Liver (tissue), 8 donors: ENCODE measurements at regions not wholly inside any gene's neighbourhood (a gene's known extent, or its start where the extent isn't known, plus 50 kb on each side); places are given as distances from the start of the nearest gene placed in this dataset.

ENCODE experiments used
- DNase-seq: peaks from one replicate; pipeline ENCODE4 v3.0.0-alpha.2; 2017; ENCODE audit warnings: low spot score
- H3K27ac ChIP-seq, 2 donors: one replicate each; pipeline ENCODE4 v1.7.0; 2013; ENCODE audit warnings: inconsistent platforms in 2 of 2, low read length in 2 of 2, control low read depth in 1 of 2, low read depth in 1 of 2, mild to moderate bottlenecking in 1 of 2
- H3K27me3 ChIP-seq, 4 donors: one replicate each; pipeline versions ENCODE4 v1.6.1 to v1.7.0; 2013; ENCODE audit warnings: low read length in 3 of 4, inconsistent platforms in 1 of 4, mild to moderate bottlenecking in 1 of 4, moderate library complexity in 1 of 4; ENCODE audit not compliant: control insufficient read depth in 4 of 4, insufficient read depth in 4 of 4
- H3K36me3 ChIP-seq, 4 donors: one replicate each; pipeline versions ENCODE4 v1.6.1 to v1.7.0; 2013; ENCODE audit warnings: low read length in 3 of 4, mild to moderate bottlenecking in 3 of 4, low read depth in 1 of 4, moderate library complexity in 1 of 4; ENCODE audit not compliant: control insufficient read depth in 4 of 4, insufficient read depth in 3 of 4
- H3K4me1 ChIP-seq, 4 donors: one replicate each; pipeline versions ENCODE4 v1.6.1 to v1.7.0; 2013; ENCODE audit warnings: low read length in 3 of 4, mild to moderate bottlenecking in 3 of 4, moderate library complexity in 1 of 4; ENCODE audit not compliant: control insufficient read depth in 4 of 4, insufficient read depth in 4 of 4
- H3K4me3 ChIP-seq, 3 donors: one replicate each; pipeline versions ENCODE4 v1.6.1 to v1.7.0; 2013; ENCODE audit warnings: low read length in 3 of 3, control low read depth in 1 of 3, low read depth in 1 of 3, mild to moderate bottlenecking in 1 of 3
- H3K9ac ChIP-seq, 2 donors: one replicate each; pipeline ENCODE4 v1.7.0; 2013; ENCODE audit warnings: low read length in 2 of 2, mild to moderate bottlenecking in 2 of 2, moderate library complexity in 2 of 2, control low read depth in 1 of 2, low read depth in 1 of 2
- H3K9me3 ChIP-seq, 4 donors: one replicate each; pipeline versions ENCODE4 v1.6.1 to v1.7.0; 2013; ENCODE audit warnings: low read length in 3 of 4; ENCODE audit not compliant: control insufficient read depth in 4 of 4
- ATF3 ChIP-seq: IDR thresholded peaks from 2 replicates; pipeline ENCODE4 v1.6.1; 2016; ENCODE audit warnings: antibody characterized with exemption
- CTCF ChIP-seq: fragments of 150-350 bp; IDR thresholded peaks from 2 replicates; pipeline ENCODE4 v1.5.1; 2017; ENCODE audit warnings: improper control_type of control experiment, low read depth, low read length; ENCODE audit not compliant: missing input control
- EGR1 ChIP-seq, 2 donors: IDR thresholded peaks; 2 replicates each; pipeline ENCODE4 v1.6.1; 2016 to 2018; ENCODE audit warnings: antibody characterized with exemption in 2 of 2, low read depth in 2 of 2
- FOXA1 ChIP-seq: IDR thresholded peaks from 2 replicates; pipeline ENCODE4 v1.6.1; 2016; ENCODE audit warnings: antibody characterized with exemption
- FOXA2 ChIP-seq: IDR thresholded peaks from 2 replicates; pipeline ENCODE4 v1.6.1; 2016; ENCODE audit warnings: antibody characterized with exemption
- GABPA ChIP-seq, 2 donors: IDR thresholded peaks in 1 of 2; conservative IDR thresholded peaks in 1 of 2; 2 replicates each; pipeline ENCODE4 v1.6.1; 2016; ENCODE audit warnings: antibody characterized with exemption in 2 of 2, mild to moderate bottlenecking in 1 of 2, moderate library complexity in 1 of 2
- HNF4A ChIP-seq, 2 donors: conservative IDR thresholded peaks; 2 replicates each; pipeline ENCODE4 v1.6.1; 2016; ENCODE audit warnings: antibody characterized with exemption in 2 of 2, mild to moderate bottlenecking in 2 of 2
- JUND ChIP-seq, 2 donors: IDR thresholded peaks; 2 replicates each; pipeline ENCODE4 v1.6.1; 2016; ENCODE audit warnings: antibody characterized with exemption in 2 of 2
- NR2F2 ChIP-seq: IDR thresholded peaks from 2 replicates; pipeline ENCODE4 v1.6.1; 2016; ENCODE audit warnings: antibody characterized with exemption
- REST ChIP-seq: IDR thresholded peaks from 2 replicates; pipeline ENCODE4 v1.6.1; 2016; ENCODE audit warnings: antibody characterized with exemption, mild to moderate bottlenecking
- RXRA ChIP-seq, 2 donors: IDR thresholded peaks; 2 replicates each; pipeline ENCODE4 v1.6.1; 2017 to 2018; ENCODE audit warnings: antibody characterized with exemption in 2 of 2, mild to moderate bottlenecking in 1 of 2
- SP1 ChIP-seq: IDR thresholded peaks from 2 replicates; pipeline ENCODE4 v1.6.1; 2018; ENCODE audit warnings: antibody characterized with exemption, mild to moderate bottlenecking
- TAF1 ChIP-seq: conservative IDR thresholded peaks from 2 replicates; pipeline ENCODE4 v1.6.1; 2016; ENCODE audit warnings: antibody characterized with exemption, mild to moderate bottlenecking
- YY1 ChIP-seq: IDR thresholded peaks from 2 replicates; pipeline ENCODE4 v1.6.1; 2016; ENCODE audit warnings: antibody characterized with exemption, mild to moderate bottlenecking
- ZBTB33 ChIP-seq: IDR thresholded peaks from 2 replicates; pipeline ENCODE4 v1.6.1; 2016; ENCODE audit warnings: antibody characterized with exemption
- WGBS: extraction: QIAGEN DNeasy Blood & Tissue Kit; methylation state at CpG from one replicate; pipeline ENCODE4 v1.1.7; 2013; 5-methylcytosine and 5-hydroxymethylcytosine counted together
- donor health status: healthy.
- donor health status: healthy.
- donor health status: healthy.
- donor health status: healthy.
- donor health status: healthy.

- 59% methylated on average over 1 of the region's 1 CpG for WGBS
- Histone ChIP-seq H3K36me3 (no peaks in the 10 kb centered on the region), H3K27me3 (no peaks in the 10 kb centered on the region), H3K9ac (no peak overlapping the region), H3K4me1 (no peaks in the 10 kb centered on the region), H3K27ac (no peak overlapping the region), H3K4me3 (no peak overlapping the region), H3K9me3 (no peaks in the 10 kb centered on the region)
- DNase-seq, result no peak
- TF ChIP-seq TAF1 (no peak), FOXA1 (no peak), EGR1 (IDR thresholded peaks at IDR 0.05; ENCODE audit: low read depth in 2 of 2) (no peak), GABPA (IDR thresholded peaks at IDR 0.05 in 1 of 2, conservative IDR thresholded peaks at IDR 0.05 in 1 of 2) (no peak), SP1 (no peak), ZBTB33 (no peak), YY1 (no peak), FOXA2 (no peak)
These were observed 1004.7 kb upstream of the LCORL start for GRCh38 chr4:19026281-19026680.

- Histone ChIP-seq H3K27ac (no peak overlapping the region), H3K9ac (no peak overlapping the region), H3K36me3 (no peaks in the 10 kb centered on the region), H3K4me3 (no peak overlapping the region), H3K4me1 (no peaks in the 10 kb centered on the region), H3K9me3 (no peaks in the 10 kb centered on the region), H3K27me3 (no peaks in the 10 kb centered on the region)
- WGBS, result 72% methylated on average over 2 of the region's 2 CpGs
- TF ChIP-seq HNF4A (conservative IDR thresholded peaks at IDR 0.05), result no peak
- no peak for TF ChIP-seq JUND (IDR thresholded peaks at IDR 0.05)
- no peak for TF ChIP-seq REST
- no peak for TF ChIP-seq GABPA (IDR thresholded peaks at IDR 0.05 in 1 of 2, conservative IDR thresholded peaks at IDR 0.05 in 1 of 2)
- TF ChIP-seq EGR1 (IDR thresholded peaks at IDR 0.05; ENCODE audit: low read depth in 2 of 2), result no peak
- no peak for TF ChIP-seq ZBTB33
- TF ChIP-seq RXRA (IDR thresholded peaks at IDR 0.05), result no peak
- no peak for TF ChIP-seq NR2F2
- TF ChIP-seq YY1, result no peak
- no peak for TF ChIP-seq ATF3
- no peak for TF ChIP-seq SP1
- no peak for TF ChIP-seq CTCF
- DNase-seq, result no peak
These were observed 1003.5 kb upstream of the LCORL start for GRCh38 chr4:19025031-19025430.
